ENCODE measurements at regions not wholly inside any gene's neighbourhood (a gene's known extent, or its start where the extent isn't known, plus 50 kb on each side); places are given as distances from the start of the nearest gene placed in this dataset.

DNA sequence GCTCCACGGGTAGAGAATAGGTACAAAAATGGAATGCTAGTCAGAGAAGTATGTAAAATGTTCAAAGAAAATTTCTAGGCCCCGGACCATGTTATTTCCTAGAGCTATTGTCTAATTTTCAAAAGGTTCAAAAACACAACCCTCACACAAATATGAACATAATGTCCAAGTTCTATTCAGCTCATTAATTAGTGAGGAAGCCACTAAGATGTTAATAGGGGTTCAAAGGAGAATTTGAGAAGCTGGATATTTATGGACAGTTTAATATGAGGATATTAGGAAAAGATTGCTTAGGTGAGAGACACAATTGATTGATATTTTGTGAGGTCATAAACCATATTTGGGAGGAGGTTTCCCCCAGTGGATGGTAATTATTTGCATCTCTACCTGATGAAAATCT is 710.6 kb upstream of the ID2 start:
- Histone ChIP-seq H3F3A (ENCODE audit: insufficient read depth, low read length, poor library complexity, severe bottlenecking) (no peaks in the 10 kb centered on the region), H3K79me2 (replicated peaks; ENCODE audit: insufficient read depth, low read length) (no peaks in the 10 kb centered on the region), H3K4me3 (ENCODE audit: low read length) (no peak overlapping the region), H3K9me2 (ENCODE audit: insufficient read depth, low read length) (no peaks in the 10 kb centered on the region), H3K27ac (ENCODE audit: low read length) (no peak overlapping the region), H3K9me3 (ENCODE audit: low read length) (no peaks in the 10 kb centered on the region), H4K20me1 (ENCODE audit: insufficient read depth) (no peaks in the 10 kb centered on the region), H3K36me3 (ENCODE audit: insufficient read depth, low read length) (no peaks in the 10 kb centered on the region), H3K4me2 (ENCODE audit: low read length) (no peak overlapping the region), H3K9ac (ENCODE audit: low read length) (no peak overlapping the region), H2AFZ (ENCODE audit: low read depth, low read length) (no peak overlapping the region), H3K27me3 (ENCODE audit: insufficient read depth, low read depth, low read length) (no peaks in the 10 kb centered on the region)
- no peak for TF ChIP-seq MXI1 (conservative IDR thresholded peaks at IDR 0.05; ENCODE audit: poor library complexity, severe bottlenecking)
- TF ChIP-seq CTCF (IDR thresholded peaks at IDR 0.05; ENCODE audit: poor library complexity, severe bottlenecking) = no peak
- no peak for TF ChIP-seq TAF1 (IDR thresholded peaks at IDR 0.05; ENCODE audit: low read depth)
- no peak for TF ChIP-seq EP300 (conservative IDR thresholded peaks at IDR 0.05; ENCODE audit: poor library complexity, severe bottlenecking)
- no peak for TF ChIP-seq SMC3 (conservative IDR thresholded peaks at IDR 0.05; ENCODE audit: poor library complexity)
- no peak for TF ChIP-seq POLR2AphosphoS5 (IDR thresholded peaks at IDR 0.05)
- TF ChIP-seq RAD21 (conservative IDR thresholded peaks at IDR 0.05) = no peak
- TF ChIP-seq EZH2 (IDR thresholded peaks at IDR 0.05; ENCODE audit: borderline replicate concordance, insufficient read depth, low read length, poor library complexity, severe bottlenecking) = no peak
- TF ChIP-seq, protein P1, sequence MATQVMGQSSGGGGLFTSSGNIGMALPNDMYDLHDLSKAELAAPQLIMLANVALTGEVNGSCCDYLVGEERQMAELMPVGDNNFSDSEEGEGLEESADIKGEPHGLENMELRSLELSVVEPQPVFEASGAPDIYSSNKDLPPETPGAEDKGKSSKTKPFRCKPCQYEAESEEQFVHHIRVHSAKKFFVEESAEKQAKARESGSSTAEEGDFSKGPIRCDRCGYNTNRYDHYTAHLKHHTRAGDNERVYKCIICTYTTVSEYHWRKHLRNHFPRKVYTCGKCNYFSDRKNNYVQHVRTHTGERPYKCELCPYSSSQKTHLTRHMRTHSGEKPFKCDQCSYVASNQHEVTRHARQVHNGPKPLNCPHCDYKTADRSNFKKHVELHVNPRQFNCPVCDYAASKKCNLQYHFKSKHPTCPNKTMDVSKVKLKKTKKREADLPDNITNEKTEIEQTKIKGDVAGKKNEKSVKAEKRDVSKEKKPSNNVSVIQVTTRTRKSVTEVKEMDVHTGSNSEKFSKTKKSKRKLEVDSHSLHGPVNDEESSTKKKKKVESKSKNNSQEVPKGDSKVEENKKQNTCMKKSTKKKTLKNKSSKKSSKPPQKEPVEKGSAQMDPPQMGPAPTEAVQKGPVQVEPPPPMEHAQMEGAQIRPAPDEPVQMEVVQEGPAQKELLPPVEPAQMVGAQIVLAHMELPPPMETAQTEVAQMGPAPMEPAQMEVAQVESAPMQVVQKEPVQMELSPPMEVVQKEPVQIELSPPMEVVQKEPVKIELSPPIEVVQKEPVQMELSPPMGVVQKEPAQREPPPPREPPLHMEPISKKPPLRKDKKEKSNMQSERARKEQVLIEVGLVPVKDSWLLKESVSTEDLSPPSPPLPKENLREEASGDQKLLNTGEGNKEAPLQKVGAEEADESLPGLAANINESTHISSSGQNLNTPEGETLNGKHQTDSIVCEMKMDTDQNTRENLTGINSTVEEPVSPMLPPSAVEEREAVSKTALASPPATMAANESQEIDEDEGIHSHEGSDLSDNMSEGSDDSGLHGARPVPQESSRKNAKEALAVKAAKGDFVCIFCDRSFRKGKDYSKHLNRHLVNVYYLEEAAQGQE (IDR thresholded peaks at IDR 0.05; ENCODE audit: borderline replicate concordance) = no peak

DNA sequence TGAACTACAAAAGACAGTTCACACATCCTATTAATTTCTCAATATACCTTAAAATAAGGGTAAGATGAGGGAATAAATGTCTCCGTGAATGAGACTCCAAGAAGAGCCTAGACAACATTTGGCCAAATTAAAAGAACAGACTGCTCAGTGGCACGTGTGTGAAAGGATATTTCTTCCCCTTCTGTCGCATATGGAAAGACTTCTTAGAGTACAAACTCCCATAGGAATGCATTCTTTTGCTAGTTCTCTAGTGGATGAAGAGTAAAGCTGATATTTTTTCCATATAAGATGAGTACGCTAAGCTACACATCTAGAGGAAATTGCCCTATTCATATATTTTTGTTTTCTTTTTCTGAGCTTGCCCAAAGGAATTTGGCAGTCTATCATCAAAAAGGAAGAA is 710.0 kb upstream of the ID2 start:
- H3F3A ChIP-seq (ENCODE audit: insufficient read depth, low read length, poor library complexity, severe bottlenecking) = no peaks in the 10 kb centered on the region
- no peak overlapping the region for H3K27ac ChIP-seq (ENCODE audit: low read length)
- H3K4me2 ChIP-seq (ENCODE audit: low read length) = no peak overlapping the region
- no peaks in the 10 kb centered on the region for H3K9me2 ChIP-seq (ENCODE audit: insufficient read depth, low read length)
- H3K9ac ChIP-seq (ENCODE audit: low read length) = no peak overlapping the region
- no peaks in the 10 kb centered on the region for H3K36me3 ChIP-seq (ENCODE audit: insufficient read depth, low read length)
- H3K27me3 ChIP-seq (ENCODE audit: insufficient read depth, low read depth, low read length) = no peaks in the 10 kb centered on the region
- no peak overlapping the region for H3K4me3 ChIP-seq (ENCODE audit: low read length)
- H3K9me3 ChIP-seq (ENCODE audit: low read length) = no peaks in the 10 kb centered on the region
- no peak overlapping the region for H2AFZ ChIP-seq (ENCODE audit: low read depth, low read length)
- no peaks in the 10 kb centered on the region for H4K20me1 ChIP-seq (ENCODE audit: insufficient read depth)
- no peak for TF ChIP-seq RAD21 (conservative IDR thresholded peaks at IDR 0.05)
- H3K79me2 ChIP-seq (replicated peaks; ENCODE audit: insufficient read depth, low read length) = no peaks in the 10 kb centered on the region

DNA sequence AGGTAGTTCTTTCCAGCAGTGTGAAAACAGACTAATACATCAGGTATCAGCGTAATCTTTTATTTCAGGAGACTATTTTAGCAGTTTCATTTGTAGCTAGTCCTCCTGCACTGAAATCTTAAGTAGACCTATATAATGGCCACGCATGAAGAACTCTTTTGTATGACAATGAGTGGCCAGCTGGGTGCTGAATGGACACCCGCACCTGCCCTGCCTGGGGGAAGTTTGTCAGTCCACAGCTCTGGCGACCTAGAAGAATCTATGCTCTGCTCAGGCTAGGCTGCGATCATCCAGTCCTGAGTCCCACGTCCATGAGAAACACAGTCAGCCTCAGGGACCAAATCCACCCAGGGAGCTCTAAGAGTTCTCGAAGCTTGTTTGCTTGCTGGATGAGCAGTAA is 709.2 kb upstream of the ID2 start:
- no peaks in the 10 kb centered on the region for H3K9me3 ChIP-seq (ENCODE audit: low read length)
- H3K9me2 ChIP-seq (ENCODE audit: insufficient read depth, low read length) = no peaks in the 10 kb centered on the region
- no peak overlapping the region for H3K27ac ChIP-seq (ENCODE audit: low read length)
- no peak overlapping the region for H3K4me3 ChIP-seq (ENCODE audit: low read length)
- no peaks in the 10 kb centered on the region for H4K20me1 ChIP-seq (ENCODE audit: insufficient read depth)
- no peak overlapping the region for H2AFZ ChIP-seq (ENCODE audit: low read depth, low read length)
- no peaks in the 10 kb centered on the region for H3F3A ChIP-seq (ENCODE audit: insufficient read depth, low read length, poor library complexity, severe bottlenecking)
- H3K4me2 ChIP-seq (ENCODE audit: low read length) = no peak overlapping the region
- H3K79me2 ChIP-seq (replicated peaks; ENCODE audit: insufficient read depth, low read length) = no peaks in the 10 kb centered on the region
- no peak overlapping the region for H3K9ac ChIP-seq (ENCODE audit: low read length)
- no peak for TF ChIP-seq EP300 (conservative IDR thresholded peaks at IDR 0.05; ENCODE audit: poor library complexity, severe bottlenecking)
- TF ChIP-seq EZH2 (IDR thresholded peaks at IDR 0.05; ENCODE audit: borderline replicate concordance, insufficient read depth, low read length, poor library complexity, severe bottlenecking) = no peak
- no peak for TF ChIP-seq MXI1 (conservative IDR thresholded peaks at IDR 0.05; ENCODE audit: poor library complexity, severe bottlenecking)
- no peak for TF ChIP-seq RAD21 (conservative IDR thresholded peaks at IDR 0.05)
- TF ChIP-seq POLR2AphosphoS5 (IDR thresholded peaks at IDR 0.05) = no peak
- no peaks in the 10 kb centered on the region for H3K36me3 ChIP-seq (ENCODE audit: insufficient read depth, low read length)
- no peaks in the 10 kb centered on the region for H3K27me3 ChIP-seq (ENCODE audit: insufficient read depth, low read depth, low read length)

Data from neural cell (in vitro differentiated cells).